HG02852 (cell line): ENCODE measurements at regions not wholly inside any gene's neighbourhood (a gene's known extent, or its start where the extent isn't known, plus 50 kb on each side); places are given as distances from the start of the nearest gene placed in this dataset.
"Not testable (repeated sequence)": the region's sequence is repeated elsewhere in the genome, so short reads cannot be mapped to it uniquely, and the experiment has no call there.

Experiments
- ATAC-seq: cut with Tn5 transposase; IDR thresholded peaks from one replicate; pipeline ENCODE4 v1.9.1; 2021; ENCODE audit warnings: mild to moderate bottlenecking, moderate library complexity; ENCODE audit not compliant: unreplicated experiment

DNA sequence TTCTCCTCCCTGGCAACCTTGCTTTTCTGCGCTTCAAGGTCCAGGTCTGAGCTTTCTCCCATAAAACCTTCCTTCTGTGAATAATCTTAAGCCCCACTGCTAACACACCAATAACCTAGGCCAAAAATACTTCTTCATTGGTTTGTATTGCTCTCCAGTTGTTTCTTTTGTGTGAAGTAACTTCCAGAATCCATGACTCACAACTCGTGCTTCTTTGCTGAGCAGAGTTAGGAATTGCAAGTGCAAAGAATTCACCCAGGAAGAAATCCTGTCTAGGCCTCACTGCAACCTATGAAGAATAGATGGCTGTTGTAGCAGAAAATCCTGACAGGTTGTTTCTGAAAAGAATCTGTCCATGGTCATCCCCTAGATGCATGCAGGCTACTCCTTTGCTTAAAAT, 295.7 kb downstream of the MED10 start:
- no peak for ATAC-seq

DNA sequence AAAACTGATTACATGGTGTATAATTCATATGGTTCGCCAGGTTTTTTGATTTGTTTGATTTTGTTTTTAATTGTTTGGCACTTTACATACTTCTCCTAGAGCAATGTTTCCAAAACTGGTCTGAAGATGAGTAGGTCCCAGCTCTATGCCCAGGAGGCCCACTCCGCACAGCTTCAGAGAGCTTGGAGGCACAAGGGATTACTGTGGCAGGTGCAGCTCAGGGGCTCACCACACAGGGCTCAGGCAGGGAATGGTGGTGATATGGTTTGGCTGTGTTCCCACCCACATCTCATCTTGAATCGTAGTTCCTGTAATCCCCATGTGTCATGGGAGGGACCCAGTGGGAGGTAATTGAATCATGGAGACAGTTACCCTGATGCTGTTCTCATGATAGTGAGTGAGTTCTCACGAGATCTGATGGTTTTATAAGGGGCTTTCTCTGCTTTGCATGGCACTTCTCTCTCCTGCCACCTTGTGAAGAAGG, 296.6 kb downstream of the MED10 start:
- ATAC-seq: no peak

DNA sequence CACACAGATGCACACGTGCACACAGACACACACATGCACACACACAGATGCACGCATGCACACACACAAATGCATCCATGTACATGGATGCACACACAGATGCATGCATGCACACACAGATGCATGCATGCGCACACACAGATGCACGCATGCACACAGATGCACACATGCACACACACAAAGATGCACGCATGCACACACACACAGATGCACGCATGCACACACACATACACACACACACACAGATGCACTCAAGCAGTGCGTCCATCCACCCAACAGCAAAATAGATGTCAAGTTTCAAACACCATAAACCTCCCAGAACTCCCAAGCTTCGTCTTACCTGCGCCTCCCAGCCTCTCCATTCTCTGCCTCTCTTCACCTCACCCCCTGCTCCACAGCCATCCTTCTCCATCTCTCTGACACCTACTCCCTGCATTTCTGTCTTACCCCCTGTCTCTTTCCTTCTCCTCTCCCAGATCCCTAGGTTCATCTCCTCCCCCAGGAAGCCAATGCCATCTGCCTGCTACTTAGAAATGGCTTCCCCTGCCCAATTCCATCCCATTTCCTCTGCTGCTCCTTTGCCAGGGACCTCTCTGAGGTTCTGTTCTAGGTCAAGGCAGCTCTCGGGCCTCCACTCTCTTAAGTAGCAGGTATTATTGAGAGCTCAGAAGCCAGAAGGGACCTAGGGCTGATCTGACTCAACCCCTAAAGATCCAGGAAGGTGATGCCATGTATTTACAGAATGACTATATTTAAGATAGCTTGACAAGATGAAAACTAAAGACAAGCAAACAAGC, 297.2 kb downstream of the MED10 start:
- ATAC-seq: no peak

DNA sequence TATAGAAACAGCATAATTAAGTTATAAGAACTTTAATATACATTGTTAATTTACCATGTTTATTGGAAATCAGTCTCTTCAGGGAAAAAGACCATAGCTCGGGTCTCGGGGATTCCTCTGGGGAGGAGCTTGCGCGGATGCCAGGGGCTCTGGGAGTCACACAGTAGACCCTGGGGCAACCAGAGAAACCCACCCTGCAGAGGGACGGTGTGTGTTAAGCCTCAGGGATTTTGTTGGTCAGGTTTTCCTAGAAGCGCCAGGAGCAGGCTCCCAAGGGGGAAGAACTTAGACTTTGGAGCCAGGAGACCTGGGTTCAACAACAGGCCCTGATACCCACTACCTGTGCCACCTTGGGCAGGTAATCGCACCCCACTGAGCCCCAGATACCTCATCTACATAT, 297.9 kb downstream of the MED10 start:
- no peak for ATAC-seq

DNA sequence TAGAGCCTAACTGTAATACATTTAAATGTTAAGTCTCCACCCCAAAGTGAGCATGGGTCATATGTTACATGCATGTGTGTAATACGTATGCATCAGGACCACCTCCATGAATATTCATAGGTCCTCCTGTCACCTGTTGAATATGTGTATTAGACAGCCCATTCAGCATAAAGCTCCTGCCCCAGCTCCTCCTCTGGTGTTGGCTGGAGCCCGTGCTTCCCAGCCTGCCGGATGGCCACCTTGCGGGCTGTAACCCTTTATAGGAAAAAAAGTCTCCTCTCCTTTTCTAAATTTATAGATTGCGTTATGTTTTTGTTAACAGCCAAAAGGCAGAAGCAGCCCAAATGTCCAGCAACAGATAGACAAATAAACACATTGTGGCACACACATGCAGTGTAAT, 299.5 kb downstream of the MED10 start:
- no peak for ATAC-seq

DNA sequence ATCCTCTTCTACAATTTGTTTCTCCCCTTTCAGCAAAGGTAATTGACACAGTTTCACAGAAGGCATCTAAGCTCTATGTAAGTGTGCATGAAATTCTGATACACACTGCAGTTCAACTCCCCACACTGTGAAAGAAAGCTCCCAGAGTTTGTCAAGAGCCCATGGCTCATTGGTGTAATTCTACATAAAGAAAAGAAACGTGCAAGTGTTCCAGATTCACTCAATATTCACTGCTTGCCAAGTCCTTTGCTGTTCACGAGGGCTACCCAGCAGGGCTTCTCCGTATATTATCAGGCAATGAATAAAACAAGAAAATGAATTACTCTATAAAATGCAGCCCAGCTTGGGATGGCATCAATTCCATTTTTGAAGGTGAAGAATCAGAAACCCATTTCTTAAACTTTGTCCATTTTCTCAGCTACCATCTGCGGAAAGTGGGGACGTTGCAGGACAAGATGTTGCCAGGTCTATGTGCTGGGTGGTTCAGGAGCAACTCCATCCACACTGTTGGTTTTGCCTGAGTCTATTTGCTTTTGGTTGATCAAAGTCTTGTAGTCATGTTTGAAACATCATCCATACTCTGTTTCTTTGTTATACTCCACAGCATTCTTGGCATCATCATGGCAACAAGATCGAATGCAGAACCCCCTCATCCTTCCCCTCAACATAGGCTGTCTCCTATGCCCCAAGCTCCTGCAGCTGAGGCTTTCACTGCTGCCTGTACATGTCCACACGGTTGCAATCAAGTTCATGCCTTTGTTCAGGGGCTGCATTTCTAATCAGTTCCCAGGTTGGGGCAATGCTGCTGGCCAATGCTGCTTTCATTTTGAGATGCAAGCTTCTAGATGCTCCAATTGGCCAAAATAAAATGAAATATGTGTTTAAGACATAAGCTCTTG, 301.8 kb downstream of the MED10 start:
- ATAC-seq: no peak

DNA sequence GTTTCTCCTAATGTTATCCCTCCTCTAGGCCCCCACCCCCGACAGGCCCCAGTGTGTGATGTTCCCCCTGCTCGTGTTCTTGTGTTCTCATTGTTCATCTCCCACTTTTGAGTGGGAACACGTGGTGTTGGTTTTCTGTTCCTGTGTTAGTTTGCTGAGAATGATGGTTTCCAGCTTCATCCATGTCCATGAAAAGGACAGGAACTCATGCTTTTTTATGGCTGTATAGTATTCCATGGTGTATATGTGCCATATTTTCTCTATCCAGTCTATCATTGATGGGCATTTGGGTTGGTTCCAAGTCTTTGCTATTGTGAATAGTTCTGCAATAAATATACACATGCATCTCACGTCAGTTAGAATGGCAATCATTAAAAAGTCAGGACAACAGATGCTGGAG, 305.9 kb downstream of the MED10 start:
- not testable (repeated sequence) for ATAC-seq

DNA sequence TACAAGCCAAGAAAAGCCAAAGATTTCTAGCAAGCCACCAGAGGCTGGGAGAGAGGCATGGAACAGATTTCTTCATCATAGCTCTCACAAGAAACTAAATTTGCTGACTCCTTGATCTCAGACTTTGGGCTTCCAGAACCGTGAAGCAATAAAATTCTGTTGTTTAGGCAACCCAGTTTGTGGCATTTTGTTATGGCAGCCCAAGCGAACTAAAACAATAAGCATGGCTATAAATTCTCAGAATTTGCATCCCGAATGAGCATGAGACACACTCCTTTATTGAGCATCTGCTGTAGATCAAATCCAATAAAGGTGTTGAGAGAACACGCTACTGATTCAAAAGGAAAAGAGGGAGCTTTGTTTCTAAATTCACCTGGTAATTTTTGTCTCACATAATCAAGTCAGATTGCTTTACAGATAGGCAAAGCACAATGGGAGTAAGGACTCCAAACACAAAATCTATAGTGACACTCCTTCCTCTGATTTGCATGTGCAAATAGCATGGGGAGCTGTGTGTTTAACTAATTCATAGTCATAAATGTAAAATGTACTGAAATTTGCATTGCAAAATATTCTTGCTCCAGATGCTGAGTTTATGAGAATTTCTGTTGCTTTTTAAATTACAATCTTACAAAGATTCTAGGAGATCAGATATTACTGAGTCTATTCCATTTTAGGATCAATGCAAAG, 308.7 kb downstream of the MED10 start:
- no peak for ATAC-seq

DNA sequence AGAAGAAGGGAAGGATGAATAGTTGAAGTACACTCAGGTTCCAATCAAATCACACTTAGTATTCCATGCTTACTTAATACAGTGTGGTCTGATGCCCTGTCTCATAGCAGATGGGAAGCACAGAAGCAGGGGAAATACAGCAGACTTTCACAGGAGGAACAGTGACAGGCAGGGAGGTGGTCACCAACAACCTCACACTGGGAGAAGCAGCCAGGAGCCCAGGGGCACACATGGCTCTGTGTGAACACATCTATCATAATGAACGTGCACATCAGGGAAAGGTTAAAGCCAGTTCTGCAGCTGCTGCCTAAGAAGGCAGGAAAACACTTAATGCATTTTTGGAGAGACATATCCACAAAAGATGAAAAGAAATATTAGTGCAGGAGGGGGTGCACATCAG, 312.3 kb downstream of the MED10 start:
- ATAC-seq: no peak

DNA sequence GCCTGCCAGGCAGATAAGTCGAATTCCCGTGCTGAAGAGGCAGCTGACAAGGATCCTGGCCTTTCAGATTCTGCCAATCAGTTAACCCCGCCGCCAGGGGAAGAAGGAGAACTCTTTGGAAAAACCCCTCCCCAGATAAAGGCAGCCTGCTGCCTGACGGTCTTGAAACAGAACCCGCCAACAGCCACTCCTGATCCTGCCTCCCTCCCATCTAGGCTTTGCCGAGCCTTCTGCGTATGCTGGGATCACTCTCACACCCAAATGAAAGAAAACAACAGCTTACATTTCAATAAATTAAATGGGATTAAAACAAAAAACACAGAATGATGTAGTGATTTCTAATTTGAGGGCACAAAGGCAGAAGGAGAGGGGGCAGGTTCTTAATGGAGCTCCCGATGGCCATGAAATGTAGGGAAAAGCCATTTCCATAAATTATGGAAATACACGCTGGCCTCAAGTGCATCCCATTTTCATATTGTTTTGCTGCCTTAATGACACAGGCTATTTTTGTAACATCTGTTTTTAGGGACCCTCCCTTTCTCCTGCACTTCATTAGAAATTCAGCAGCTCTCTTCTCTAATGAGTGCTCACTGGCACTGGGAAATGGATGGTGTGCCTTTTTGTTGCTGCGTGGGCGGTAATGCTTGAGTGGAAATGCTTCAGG, 319.1 kb downstream of the MED10 start:
- ATAC-seq: no peak

DNA sequence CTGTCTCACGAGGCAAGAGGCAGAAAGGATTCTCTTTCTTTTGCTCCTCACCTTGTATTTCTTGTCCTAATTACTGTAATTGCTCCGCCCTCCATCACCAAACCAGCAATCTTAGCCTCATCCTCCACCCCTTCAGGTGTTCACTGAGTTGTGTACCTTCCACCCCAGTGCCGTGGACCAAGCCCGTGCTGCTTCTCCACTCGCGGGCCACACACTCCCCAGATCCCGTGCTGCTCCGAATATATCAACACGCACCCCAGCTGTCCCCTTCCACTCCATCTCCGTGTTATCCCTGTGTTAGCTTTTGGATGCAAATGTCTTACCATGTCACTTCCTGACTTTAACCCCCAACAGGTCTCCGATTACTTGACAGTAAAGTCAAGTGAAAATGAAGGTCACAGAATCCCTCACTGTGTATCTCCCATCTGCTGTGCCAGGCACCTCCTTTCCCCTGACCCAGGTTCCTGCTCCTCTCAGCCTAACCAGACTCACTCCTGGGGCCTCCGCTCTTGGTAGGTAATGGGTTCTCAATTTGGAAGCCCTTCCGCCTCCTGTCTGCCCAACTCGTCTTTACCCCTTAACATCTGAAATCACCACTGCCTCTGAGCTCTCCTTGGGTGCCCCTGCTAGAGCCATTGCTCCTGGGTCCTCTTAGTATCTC, 320.2 kb downstream of the MED10 start:
- ATAC-seq: no peak

DNA sequence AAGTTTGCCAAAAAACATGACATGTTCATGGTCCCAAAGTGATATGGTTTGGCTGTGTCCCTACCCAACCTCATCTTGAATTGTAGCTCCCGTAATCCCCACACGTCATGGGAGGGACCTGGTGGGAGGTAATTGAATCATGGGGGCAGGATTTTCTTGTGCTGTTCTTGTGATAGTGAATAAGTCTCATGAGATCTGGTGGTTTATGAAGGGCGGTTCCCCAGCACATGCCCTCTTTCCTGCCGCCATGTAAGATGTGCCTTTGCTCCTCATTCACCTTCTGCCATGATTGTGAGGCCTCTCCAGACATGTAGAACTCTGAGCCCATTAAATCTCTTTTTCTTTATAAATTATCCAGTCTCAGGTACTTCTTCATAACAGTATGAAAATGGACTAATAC, 322.1 kb downstream of the MED10 start:
- ATAC-seq: no peak

DNA sequence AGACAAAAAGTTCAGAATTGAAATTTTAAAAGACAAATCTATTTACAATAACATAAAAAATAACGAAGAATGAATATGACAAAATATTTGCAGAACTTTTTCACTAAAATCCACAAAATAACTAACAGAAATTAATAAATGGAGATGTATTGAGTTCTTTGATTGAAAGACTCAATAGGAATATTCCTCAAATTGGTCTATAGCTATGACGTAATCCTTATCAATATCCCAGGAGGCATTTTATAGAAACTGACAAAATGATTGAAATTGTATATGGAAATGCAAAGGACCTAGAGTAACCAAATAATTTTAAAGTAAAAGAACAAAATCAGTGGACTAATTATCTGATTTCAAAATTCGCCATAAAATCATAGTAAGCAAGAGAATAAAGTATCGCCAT, 328.7 kb downstream of the MED10 start:
- ATAC-seq: no peak

DNA sequence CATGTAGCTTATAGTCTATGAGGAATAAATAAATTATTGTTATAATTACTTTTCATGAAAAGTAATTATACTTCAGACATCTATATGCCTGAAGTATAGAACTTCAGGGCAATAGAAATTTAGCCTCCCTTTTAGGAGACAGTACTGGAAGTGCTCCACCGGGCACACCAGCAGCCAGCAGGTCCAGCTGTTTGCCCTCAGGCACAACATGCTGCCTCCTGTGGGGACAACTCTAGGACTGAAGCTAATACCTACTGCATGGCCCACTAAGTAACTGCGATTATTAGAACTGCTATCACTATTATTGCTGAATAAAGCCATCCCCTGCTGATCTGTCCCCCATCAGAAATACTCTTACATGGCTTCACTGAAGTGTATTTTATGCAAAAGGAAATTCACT, 329.6 kb downstream of the MED10 start:
- no peak for ATAC-seq

DNA sequence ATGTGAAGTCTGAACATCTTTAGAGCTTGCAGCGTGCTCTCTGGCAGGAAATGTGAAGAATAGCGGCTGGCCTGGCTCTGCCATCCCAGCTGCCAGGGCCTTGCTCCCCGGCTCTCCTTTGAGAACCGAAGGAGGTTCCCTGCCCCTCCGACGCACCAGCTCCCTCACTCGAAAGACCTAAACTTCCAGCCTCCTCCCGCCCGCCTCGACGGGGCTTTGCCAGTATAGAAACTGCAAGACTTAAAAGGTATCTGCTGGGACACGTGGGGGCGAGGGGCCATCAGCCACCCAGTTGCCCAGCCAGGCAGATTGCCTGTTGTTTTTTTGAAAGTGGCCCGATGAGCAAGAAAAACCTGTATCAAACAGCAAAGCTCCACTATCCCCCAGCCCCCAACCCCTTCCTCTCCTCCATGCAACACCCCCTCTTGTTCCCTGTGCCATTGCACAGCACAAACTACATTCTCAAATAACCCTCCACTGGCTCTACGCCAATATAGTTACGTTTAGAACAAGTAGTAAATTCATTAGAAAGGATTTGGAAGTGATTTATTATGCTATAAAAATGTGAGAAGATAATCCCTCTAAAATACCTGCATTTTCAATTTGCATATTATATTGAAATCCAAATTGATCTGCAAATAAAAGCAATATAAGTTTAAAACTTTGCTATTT, 331.9 kb downstream of the MED10 start:
- ATAC-seq: no peak

DNA sequence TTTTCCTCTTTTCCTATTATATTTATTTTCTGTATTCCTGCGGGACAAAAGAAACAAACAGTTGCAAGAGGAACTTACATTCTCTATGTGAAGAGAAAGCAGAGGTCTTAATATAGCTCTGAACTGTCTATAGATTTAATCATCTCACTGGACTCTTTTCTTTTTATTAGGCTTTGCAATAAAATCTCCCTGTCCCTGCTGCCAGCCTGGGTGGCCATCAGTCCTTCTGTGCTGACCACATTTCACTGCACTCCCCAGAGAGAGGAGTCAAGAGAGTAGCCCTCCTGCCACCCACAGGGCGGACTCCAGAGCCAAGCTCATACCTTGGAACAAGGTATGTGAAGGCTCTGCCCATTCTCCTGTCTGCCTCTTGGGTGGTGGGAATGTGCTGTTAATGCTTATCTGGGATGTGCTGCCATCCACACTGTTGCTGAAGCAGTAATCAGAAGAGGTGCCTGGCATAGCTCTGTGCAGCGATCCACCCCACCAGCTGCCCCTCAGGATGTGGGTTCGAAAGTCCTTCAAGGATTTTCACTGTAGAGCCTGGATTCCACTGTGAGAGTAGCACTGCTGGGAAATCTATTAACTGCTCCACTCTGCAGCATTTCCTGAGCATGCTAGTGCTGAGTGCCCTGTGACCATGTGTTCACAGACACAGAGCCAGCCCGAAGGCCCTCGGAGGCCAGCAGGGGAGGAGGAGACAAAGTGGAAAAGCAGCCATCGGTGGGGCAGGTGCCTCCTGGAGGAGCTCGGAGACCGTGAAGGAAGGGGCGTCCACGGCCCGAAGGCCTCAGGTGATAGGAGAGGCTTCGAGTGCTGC, 334.6 kb downstream of the MED10 start:
- ATAC-seq: no peak

DNA sequence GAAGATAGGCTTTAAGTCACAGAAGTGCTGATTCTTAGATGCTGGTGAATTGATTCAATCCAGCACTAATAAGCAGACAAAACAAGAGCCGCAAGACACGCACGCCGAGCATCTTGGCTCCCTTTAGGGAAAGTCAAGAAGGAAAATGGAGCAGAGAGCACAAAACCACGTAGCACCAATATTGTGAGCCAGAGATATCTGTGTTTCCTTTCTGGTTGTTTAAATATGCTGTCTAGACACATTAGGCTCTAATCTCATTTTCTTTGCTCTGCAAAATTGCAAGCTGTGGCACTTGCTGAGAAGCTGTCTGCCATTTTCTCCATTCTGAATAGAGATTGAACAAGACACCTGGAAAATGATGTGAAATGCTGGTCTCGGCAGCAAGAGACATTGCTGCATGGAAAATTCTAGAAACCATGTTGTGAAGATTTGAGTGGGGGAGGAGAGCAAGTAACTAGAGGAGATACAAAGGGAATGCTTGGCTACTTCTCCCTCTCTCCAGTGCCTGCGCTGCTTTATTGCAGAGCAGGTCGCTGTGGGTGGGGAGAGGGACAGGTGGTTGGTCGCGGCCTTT, 336.3 kb downstream of the MED10 start:
- ATAC-seq: no peak

DNA sequence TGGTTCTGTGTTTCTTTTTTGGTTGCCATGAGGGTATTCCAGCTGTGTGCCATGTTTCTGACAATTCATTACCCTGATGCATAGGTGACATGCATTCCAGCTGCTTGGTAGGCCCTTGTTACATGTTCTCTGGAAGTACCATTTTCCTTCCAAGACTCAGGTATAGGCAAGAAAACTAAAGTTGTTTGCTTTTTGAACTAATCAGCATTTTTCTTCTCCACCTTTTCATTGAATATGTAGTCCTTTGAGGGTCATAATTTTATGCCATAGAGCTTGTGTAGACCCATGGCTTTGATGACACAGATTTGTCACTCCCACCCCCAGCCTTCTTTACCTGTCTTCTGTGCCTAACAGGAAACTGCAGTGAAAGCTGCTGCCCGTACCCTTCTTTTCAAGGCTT, 339.2 kb downstream of the MED10 start:
- no peak for ATAC-seq

DNA sequence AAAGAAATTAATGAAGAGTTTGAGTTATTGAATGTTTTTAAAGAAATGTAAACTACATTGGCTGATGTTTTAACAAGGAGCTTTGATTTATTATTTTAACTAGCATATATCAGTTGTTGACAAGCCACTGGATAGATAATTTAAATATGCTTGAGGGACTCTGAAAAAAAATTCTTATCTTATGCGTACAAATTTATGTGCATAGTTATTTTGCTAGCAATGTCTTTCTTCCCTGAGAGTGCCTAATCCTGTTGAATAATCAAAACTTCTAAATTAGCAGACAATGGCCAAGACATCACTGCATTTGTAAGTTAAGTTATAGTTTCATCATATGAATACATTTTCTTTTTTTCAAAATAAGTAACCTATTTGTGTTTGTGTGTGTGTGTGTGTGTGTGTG, 342.3 kb downstream of the MED10 start:
- ATAC-seq: no peak
